PFSK-1 (cell line): ENCODE measurements at regions not wholly inside any gene's neighbourhood (a gene's known extent, or its start where the extent isn't known, plus 50 kb on each side); places are given as distances from the start of the nearest gene placed in this dataset.

Source experiments
- FOXP2 ChIP-seq: optimal IDR thresholded peaks from 2 replicates; pipeline ENCODE3; 2011; ENCODE audit warnings: borderline replicate concordance, control low read depth, inconsistent platforms; ENCODE audit not compliant: insufficient read depth; ENCODE audit errors: extremely low read length, extremely low read depth
- POLR2AphosphoS5 ChIP-seq: IDR thresholded peaks from 2 replicates; pipeline ENCODE4 v1.6.1; 2012; ENCODE audit warnings: low read depth, mild to moderate bottlenecking, control low read depth, low read length, moderate library complexity
- REST ChIP-seq, 2 experiments: IDR thresholded peaks; 2 replicates each; pipeline versions ENCODE4 v1.6.1 to v1.8.0; 2011 to 2012; ENCODE audit warnings: low read depth in 2 of 2, low read length in 2 of 2, control low read depth in 1 of 2, inconsistent platforms in 1 of 2, mild to moderate bottlenecking in 1 of 2, moderate library complexity in 1 of 2; ENCODE audit not compliant: insufficient read depth in 1 of 2
- SIN3A ChIP-seq: IDR thresholded peaks from 2 replicates; pipeline ENCODE4 v1.6.1; 2012; ENCODE audit warnings: mild to moderate bottlenecking, low read length, moderate library complexity, borderline replicate concordance; ENCODE audit not compliant: insufficient read depth
- TAF1 ChIP-seq: IDR thresholded peaks from 2 replicates; pipeline ENCODE4 v1.6.1; 2012; ENCODE audit warnings: low read length, control low read depth, borderline replicate concordance; ENCODE audit not compliant: insufficient read depth

- TF ChIP-seq FOXP2 (no peak), REST (IDR thresholded peaks at IDR 0.05; ENCODE audit: insufficient read depth in 1 of 2, low read depth in 2 of 2, low read length in 2 of 2) (no peak), SIN3A (no peak), TAF1 (no peak), POLR2AphosphoS5 (no peak)
Measured at GRCh38 chr13:78046331-78046730, 127.7 kb upstream of the EDNRB start.

- no peak for TF ChIP-seq POLR2AphosphoS5
- no peak for TF ChIP-seq SIN3A
- no peak for TF ChIP-seq TAF1
- TF ChIP-seq REST (IDR thresholded peaks at IDR 0.05; ENCODE audit: insufficient read depth in 1 of 2, low read depth in 2 of 2, low read length in 2 of 2), result no peak
- TF ChIP-seq FOXP2, result no peak
Measured at GRCh38 chr13:78045916-78046315, 127.3 kb upstream of the EDNRB start.

DNA sequence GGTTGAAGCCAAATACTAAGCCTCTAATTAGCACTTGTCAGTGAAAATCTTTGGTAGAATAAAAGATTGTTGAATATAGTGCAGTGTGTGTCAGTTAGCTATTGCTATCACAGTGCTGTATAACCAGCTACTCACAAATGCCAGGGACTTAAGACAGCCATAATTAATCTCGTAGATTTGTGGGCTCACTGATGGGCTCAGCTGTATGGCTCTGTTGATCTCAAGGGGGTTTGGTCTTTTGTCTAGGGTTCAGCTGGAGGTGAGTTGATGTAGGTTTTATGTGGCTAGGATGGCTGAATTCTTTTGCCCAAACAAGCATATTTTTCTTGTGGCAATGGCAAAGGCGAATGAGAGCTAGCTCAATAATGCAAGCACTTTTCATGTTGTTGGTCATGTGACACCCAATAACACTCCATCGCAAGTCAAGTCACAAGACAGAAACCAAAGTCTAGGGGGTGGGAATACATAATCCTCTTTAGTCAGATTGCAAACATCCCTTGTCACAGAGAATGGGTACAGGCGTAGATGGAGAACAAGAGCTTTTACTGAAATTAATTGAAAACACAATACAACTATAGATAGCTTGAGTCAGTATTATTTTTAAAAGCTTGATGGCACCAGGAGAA lies 121.7 kb upstream of the EDNRB start:
- TF ChIP-seq TAF1, result no peak
- TF ChIP-seq SIN3A, result no peak
- TF ChIP-seq FOXP2, result no peak
- no peak for TF ChIP-seq REST (IDR thresholded peaks at IDR 0.05; ENCODE audit: insufficient read depth in 1 of 2, low read depth in 2 of 2, low read length in 2 of 2)

DNA sequence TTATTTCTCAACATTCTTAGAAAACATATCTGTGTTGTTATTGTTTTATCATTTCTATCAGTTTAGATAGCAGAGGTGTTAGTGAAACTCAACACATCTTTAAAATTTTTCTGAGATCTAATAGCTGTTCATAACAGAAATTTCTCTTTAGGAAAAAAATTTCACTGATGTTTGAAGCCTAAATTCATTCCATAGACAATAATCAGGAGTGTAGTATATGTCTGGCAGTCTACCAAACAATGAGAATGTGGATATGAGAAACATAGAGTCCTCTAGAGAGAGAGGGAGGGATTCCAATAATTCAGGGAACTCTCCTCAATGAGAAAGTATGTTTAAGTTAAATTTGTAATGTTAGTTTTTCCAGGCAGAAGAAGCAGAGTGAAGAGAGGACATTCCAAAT lies 118.2 kb upstream of the EDNRB start:
- TF ChIP-seq REST (IDR thresholded peaks at IDR 0.05; ENCODE audit: insufficient read depth in 1 of 2, low read depth in 2 of 2, low read length in 2 of 2) (no peak), FOXP2 (no peak)

GRCh38 chr13:78035500-78035899 lies 116.9 kb upstream of the EDNRB start:
- TF ChIP-seq REST (IDR thresholded peaks at IDR 0.05; ENCODE audit: insufficient read depth in 1 of 2, low read depth in 2 of 2, low read length in 2 of 2) (no peak), POLR2AphosphoS5 (no peak), FOXP2 (no peak), TAF1 (no peak), SIN3A (no peak)
